ENCODE measurements at regions not wholly inside any gene's neighbourhood (a gene's known extent, or its start where the extent isn't known, plus 50 kb on each side); places are given as distances from the start of the nearest gene placed in this dataset.

DNA sequence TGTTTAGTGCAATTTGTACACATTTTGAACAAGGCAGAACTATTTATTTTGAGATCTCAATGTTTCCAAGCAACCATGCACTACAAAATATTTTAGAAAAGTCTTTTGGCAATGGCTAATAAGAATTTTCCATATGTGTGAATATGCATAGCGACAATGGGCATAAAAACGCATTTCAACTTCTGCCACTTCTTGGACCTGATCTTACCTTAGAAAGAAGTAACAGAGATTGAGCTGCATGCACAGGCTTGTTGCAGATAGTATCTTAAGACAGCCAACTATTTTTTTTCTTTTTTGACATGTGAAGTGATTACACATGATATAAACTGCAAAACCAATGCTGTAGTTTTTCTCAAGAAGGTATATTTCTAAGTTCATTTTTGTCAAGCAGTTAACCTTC, 210.4 kb upstream of the PHACTR1 start:
- DNase-seq (ENCODE audit: low read depth) = no peak
- TF ChIP-seq, protein P1, sequence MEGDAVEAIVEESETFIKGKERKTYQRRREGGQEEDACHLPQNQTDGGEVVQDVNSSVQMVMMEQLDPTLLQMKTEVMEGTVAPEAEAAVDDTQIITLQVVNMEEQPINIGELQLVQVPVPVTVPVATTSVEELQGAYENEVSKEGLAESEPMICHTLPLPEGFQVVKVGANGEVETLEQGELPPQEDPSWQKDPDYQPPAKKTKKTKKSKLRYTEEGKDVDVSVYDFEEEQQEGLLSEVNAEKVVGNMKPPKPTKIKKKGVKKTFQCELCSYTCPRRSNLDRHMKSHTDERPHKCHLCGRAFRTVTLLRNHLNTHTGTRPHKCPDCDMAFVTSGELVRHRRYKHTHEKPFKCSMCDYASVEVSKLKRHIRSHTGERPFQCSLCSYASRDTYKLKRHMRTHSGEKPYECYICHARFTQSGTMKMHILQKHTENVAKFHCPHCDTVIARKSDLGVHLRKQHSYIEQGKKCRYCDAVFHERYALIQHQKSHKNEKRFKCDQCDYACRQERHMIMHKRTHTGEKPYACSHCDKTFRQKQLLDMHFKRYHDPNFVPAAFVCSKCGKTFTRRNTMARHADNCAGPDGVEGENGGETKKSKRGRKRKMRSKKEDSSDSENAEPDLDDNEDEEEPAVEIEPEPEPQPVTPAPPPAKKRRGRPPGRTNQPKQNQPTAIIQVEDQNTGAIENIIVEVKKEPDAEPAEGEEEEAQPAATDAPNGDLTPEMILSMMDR (IDR thresholded peaks at IDR 0.05; ENCODE audit: control insufficient read depth, insufficient read depth, low read depth, low read length, missing control alignments) = no peak
- no peak overlapping the region for H3K4me3 ChIP-seq (ENCODE audit: control insufficient read depth, low read depth, low read length)

DNA sequence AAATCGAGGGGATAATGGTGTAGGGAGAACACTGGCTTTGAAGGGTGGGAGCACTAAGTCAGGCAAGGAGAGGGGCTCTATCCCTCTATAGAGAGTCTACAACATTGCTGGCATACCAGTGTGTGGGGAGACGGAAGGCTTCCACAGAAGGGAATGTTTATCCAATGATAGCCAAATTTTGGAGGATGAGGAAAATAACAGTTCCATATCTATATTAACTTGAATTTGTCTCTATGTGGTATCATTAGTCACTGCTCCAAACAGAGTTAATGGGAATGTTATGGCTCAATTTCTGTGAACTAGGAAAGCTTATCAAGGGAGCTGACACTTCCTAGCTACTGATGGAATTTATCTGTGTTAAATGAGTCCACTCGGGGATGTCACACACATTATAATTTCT, 208.9 kb upstream of the PHACTR1 start:
- no peak for DNase-seq (ENCODE audit: low read depth)
- TF ChIP-seq, protein P1 (IDR thresholded peaks at IDR 0.05; ENCODE audit: control insufficient read depth, insufficient read depth, low read depth, low read length, missing control alignments) = no peak
- H3K4me3 ChIP-seq (ENCODE audit: control insufficient read depth, low read depth, low read length) = no peak overlapping the region

DNA sequence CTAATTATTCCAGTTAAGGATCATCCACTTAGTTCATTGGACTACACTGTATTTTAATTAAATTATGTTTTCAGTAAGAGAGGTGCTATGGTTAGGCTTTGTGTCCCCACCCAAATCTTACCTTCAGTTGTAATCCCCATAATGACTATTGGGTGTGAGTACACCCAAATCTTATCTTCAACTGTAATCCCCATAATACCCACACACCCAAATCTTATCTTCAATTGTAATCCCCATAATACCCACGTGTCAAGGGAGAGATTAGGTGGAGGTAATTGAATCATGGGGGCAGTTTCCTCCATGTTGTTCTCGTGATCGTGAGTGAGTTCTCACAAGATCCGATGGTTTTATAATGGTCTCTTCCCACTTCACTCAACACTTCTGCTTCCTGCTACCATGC, 208.0 kb upstream of the PHACTR1 start:
- TF ChIP-seq, protein P1 (IDR thresholded peaks at IDR 0.05; ENCODE audit: control insufficient read depth, insufficient read depth, low read depth, low read length, missing control alignments) = no peak
- DNase-seq (ENCODE audit: low read depth) = no peak
- no peak overlapping the region for H3K4me3 ChIP-seq (ENCODE audit: control insufficient read depth, low read depth, low read length)

DNA sequence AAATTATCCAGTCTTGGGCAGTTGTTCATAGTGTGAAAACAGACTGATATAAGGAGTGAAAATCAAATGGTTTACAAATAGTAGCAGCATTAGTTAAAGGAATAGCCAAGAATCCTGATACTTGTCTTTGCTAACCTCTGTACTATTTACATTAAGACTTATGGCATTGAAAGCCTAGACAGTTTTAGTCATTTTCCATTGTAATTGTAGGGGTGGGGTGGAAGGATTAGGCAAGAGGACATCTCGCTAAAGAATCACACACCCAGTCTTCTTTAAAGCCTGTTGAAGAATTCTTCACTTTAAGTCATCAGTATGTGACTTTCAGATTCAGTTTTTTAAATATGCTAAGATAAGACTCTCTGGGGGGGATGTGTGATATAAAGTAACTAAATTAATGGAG, 207.5 kb upstream of the PHACTR1 start:
- no peak for DNase-seq (ENCODE audit: low read depth)
- H3K4me3 ChIP-seq (ENCODE audit: control insufficient read depth, low read depth, low read length) = no peak overlapping the region
- TF ChIP-seq, protein P1 (IDR thresholded peaks at IDR 0.05; ENCODE audit: control insufficient read depth, insufficient read depth, low read depth, low read length, missing control alignments) = no peak

DNA sequence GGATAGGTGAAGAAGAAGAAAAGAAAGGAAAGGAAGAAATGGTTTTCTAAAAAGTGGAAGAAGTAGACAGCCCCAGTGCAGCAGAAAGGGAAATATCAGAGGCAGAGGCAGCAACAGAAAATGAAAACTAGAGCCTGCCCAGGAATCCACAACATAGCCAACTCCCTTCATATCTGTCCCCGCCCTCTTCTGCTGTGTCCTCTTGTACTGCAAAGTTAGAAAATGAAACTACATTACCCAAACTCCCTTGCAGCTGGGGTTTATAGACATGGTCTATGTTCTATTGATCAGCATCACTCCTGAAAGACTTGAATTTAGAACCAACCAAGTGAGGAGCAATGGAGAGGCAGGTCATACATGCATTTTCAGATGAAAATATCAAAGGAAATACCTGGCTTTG, 200.5 kb upstream of the PHACTR1 start:
- TF ChIP-seq, protein P1 (IDR thresholded peaks at IDR 0.05; ENCODE audit: control insufficient read depth, insufficient read depth, low read depth, low read length, missing control alignments) = no peak
- H3K4me3 ChIP-seq (ENCODE audit: control insufficient read depth, low read depth, low read length) = no peak overlapping the region
- no peak for DNase-seq (ENCODE audit: low read depth)

DNA sequence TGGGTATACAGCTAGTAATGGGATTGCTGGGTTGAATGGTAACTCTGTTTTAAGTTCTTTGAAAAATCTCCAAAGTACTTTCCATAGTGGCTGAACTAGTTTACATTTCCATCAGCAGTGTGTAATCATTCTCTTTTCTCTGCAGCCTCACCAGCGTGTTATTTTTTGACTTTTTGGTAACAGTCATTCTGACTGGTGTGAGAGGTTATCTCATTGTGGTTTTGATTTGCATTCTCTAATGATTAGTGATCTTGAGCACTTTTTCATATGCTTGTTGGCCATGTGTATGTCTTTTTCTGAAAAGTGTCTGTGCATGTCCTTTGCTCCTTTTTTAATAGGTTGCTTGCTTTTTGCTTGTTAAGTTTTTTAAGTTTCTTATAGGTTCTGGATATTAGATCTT, 194.2 kb upstream of the PHACTR1 start:
- no peak for DNase-seq (ENCODE audit: low read depth)
- TF ChIP-seq, protein P1 (IDR thresholded peaks at IDR 0.05; ENCODE audit: control insufficient read depth, insufficient read depth, low read depth, low read length, missing control alignments) = no peak
- H3K4me3 ChIP-seq (ENCODE audit: control insufficient read depth, low read depth, low read length) = no peak overlapping the region

DNA sequence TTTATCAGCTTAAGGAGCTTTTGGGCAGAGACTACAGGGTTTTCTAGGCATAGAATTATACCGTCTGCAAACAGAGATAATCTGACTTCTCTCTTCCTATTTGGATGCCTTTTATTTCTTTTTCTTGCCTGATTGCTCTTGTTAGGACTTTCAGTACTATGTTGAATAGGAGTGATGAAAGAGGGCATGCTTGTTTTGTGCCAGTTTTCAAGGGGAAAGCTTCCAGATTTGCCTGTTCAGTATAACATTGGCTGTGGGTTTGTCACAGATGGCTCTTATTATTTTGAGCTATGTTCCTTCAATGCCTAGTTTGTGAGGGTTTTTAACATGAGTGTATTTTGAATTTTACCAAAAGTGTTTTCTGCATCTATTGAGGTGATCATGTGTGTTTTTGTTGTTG, 192.8 kb upstream of the PHACTR1 start:
- DNase-seq (ENCODE audit: low read depth) = no peak
- no peak overlapping the region for H3K4me3 ChIP-seq (ENCODE audit: control insufficient read depth, low read depth, low read length)
- TF ChIP-seq, protein P1 (IDR thresholded peaks at IDR 0.05; ENCODE audit: control insufficient read depth, insufficient read depth, low read depth, low read length, missing control alignments) = no peak
